Smooth muscle cell of the brain vasculature (primary cell): ENCODE measurements at regions not wholly inside any gene's neighbourhood (a gene's known extent, or its start where the extent isn't known, plus 50 kb on each side); places are given as distances from the start of the nearest gene placed in this dataset.
"Not testable (repeated sequence)": the region's sequence is repeated elsewhere in the genome, so short reads cannot be mapped to it uniquely, and the experiment has no call there.

Experiments used
- DNase-seq: peaks from one replicate; pipeline ENCODE4 v3.0.0-alpha.2; 2012; ENCODE audit warnings: low read depth, low spot score

DNA sequence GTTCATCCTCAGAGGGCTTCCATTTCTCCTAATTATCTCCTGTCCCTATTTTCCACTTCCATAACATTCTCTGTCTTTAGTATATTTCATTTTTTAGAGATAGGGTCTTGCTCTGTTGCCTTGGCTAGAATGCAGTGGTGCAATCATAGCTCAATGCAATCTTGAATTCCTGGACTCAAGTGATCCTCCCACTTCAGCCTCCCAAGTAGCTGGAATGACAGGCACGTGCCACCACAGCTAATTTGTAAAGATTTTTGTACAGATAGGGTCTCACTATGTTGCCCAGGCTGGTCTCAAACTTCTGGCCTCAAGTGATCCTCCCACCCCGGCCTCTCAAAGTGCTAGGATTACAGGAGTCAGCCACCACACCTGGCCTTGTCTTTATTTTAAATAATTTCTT, 589.0 kb downstream of the ZEB2 start:
- no peak for DNase-seq

DNA sequence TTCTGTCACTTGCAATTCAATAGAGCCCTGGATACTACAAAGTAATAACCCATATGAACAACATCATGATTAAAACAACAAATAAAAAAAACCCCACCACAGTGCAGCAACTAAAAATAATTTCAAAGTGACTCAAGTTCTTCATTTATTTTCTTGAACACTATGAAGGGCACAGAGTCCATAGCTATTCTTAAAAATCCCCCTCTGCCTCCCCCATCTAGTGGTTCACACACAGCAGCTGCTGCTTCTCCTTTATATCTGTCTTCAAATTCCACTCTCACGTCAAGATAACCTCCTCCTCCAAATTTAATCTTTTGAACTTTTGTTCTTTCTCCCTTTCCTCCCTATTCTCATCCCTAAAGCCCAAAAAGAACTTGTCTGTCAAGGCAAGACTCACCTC, 591.3 kb downstream of the ZEB2 start:
- no peak for DNase-seq

DNA sequence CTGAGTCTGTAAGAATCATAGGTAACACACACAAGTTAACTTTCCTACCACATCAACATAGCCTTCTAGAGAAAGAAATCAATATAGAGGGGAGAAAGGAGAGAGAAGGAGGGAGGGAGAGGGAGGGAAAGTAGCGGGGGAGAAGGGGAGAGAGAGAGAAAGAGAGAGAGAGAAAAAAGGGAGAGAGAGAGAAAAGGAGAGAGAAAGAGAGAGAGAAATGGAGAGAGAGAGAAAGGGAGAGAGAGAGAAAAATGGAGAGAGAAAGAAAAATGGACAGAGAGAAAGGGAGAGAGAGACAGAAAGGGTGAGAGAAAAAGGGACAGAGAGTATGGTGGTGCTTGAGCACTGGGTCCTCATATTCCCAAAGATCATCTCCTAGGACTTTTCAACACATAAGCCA, 591.7 kb downstream of the ZEB2 start:
- DNase-seq, result no peak

DNA sequence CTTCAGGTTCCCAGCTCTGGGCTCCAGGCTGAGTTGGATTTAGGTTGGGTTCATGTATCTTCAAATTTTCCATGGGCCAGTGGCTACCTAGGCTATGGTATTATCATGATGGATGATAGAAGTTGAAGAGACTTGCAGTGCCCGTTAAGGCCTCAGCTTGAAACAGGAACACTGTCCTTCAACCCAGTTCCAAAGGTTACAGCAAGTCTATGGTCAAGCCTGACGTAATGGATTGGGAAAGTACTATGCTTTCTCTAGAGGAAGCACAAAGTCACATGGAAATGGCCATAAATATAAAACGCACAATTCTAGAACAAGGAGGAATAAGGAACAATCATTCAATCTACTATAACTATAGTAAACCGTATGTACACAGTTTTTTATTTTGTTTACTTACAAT, 593.2 kb downstream of the ZEB2 start:
- DNase-seq, result no peak

DNA sequence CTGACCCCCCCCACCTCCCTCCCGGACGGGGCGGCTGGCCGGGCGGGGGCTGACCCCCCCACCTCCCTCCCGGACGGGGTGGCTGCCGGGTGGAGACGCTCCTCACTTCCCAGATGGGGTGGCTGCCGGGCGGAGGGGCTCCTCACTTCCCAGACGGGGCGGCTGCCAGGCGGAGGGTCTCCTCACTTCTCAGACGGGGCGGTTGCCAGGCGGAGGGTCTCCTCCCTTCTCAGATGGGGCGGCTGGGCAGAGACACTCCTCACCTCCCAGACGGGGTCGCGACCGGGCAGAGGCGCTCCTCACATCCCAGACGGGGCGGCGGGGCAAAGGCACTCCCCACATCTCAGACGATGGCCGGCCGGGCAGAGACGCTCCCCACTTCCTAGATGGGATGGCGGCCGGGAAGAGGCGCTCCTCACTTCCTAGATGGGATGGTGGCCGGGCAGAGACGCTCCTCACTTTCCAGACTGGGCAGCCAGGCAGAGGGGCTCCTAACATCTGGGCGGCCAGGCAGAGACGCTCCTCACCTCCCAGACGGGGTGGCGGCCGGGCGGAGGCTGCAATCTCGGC, 597.6 kb downstream of the ZEB2 start:
- DNase-seq, result not testable (repeated sequence)

DNA sequence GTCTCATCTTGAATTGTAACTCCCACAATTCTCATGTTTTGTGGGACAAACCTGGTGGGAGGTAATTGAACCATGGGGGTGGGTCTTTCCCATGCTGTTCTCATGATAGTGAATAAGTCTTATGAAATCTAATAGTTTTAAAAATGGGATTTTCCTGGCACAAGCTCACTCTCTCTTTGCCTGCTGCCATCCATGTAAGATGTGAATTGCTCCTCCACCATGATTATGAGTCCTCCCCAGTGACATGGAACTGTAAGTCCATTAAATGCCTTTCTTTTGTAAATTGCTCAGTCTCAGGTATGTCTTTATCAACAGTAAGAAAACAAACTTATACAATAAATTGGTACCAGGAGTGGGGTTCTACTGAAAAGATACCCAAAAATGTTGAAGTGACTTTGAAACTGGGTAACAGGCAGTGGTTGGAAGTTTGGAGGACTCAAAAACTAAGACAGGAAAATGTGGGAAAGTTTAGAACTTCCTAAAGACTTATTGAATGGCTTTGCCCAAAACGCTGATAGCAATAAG, 601.4 kb downstream of the ZEB2 start:
- DNase-seq, result no peak

DNA sequence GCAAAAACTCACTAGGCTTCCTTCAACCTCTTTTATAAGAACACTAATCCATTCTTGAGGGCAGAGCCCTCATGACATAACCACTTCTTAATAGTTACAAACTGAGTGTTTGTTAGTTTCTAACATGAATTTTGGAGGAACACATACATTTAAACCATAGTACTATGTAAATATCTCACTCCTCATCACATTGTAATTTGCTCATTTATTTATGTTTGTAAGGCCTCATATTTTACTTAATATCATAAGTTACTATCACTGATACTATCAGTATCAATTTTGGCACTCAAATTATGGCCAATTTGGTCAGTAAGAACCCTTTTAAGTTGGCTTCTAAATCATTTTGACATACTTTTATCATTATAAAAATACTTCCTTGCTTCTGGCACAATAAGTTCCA, 603.1 kb downstream of the ZEB2 start:
- DNase-seq, result no peak

DNA sequence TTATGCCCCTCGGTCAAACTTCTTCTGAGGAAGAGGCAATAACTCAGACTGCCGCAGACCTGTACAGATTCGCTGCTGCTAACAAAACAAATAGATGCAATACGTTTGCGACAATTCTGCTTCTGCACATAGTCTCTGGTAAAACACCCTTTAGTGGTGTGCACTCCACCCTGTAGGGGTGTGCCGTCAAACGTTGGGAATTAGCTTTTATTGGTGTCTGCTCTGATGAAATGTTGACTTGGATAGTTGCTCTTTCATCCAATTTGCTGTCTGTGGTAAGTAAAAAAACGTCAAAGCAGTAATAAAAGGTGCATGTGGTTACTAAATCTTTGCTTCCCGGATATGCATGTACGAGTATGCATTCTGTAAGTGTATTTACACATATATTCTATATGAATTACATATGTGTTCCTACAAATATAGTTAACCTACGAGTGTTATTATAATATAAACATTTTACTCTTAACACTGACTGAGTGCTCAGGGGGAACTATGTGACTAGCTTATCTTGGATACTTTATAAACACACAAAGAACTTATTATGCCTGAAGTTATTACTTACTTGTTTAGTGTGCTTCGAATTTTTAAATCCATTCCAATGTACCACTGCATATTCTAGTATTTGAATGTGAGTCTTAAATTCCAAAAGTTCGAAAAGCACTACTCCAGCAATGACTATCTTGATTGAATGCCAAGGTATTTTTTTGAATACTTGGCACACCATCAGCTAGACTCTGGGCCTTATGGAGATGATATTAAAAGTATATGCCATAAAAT, 610.2 kb downstream of the ZEB2 start:
- no peak for DNase-seq

DNA sequence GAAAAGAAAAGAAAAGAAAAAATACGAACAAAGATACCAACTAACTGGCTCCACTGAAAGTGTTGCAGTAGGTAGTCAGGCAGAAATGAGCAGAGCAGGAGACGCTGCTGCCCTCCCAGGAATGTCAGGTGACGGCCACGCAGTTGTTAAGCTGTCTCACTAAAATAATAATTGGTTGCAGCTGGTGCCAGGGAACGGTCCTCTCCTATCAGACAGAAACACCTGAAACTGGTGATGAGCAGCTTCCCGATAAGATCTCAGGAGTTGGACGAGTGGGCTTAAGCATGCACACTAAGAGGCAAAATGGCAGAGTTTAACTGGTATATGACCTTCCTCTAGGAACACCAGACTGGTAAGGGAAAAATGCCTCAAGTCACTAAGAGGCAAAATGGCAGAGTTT, 611.1 kb downstream of the ZEB2 start:
- DNase-seq, result no peak

DNA sequence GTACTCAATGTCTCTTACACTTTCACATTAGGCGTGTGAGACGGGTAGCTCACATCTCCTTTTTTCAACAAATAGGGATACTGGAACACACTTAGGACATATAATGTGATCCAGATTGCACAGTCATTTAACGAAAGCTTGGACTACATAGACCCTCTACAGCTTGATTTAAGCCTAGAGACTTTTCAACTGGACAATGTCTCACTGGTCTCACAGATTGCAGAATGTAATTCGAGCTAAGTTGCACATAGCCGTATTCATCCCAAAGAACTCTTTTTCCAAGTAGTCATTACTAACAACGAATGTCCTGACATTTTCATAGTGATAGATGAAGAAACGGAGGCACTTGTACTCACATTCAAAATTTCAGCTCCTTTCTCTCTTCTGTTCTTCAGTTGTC, 612.1 kb downstream of the ZEB2 start:
- no peak for DNase-seq

DNA sequence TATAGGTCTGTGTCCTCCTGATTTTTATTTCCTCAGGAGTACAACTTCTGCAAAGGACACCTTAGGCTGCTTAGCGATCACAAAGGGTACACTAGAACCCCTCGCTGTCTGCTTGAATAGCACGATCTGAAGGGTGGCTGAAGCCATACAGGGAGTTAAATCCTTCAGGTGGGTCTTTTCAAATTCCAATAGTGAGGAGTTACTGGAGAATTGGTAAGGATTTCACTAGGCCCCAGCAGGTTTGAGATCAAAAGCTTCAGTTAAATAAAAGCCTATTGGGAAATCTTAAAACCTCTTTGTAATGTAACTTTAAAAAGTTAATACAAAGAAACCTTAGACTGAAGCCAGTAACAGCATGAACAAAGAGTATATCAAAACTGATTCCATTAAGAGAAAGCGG, 613.1 kb downstream of the ZEB2 start:
- no peak for DNase-seq

DNA sequence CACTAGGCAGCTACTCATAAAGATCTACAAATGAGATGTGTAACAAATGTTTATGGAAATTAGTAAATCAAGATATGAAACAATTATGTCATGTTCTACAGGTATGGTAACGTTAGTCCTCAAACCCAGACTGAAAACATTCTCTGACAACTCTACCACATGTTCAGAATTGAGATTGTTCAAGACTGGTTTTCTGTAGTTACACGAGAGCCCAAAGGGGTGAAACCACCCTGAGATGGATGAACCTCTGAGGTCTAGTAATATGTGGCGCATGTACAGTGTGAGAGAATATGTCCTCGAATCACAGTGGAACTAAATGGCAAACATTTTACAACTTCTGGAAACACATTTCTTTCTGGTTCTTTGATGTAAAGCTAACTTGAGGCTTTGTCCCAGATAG, 614.3 kb downstream of the ZEB2 start:
- no peak for DNase-seq

DNA sequence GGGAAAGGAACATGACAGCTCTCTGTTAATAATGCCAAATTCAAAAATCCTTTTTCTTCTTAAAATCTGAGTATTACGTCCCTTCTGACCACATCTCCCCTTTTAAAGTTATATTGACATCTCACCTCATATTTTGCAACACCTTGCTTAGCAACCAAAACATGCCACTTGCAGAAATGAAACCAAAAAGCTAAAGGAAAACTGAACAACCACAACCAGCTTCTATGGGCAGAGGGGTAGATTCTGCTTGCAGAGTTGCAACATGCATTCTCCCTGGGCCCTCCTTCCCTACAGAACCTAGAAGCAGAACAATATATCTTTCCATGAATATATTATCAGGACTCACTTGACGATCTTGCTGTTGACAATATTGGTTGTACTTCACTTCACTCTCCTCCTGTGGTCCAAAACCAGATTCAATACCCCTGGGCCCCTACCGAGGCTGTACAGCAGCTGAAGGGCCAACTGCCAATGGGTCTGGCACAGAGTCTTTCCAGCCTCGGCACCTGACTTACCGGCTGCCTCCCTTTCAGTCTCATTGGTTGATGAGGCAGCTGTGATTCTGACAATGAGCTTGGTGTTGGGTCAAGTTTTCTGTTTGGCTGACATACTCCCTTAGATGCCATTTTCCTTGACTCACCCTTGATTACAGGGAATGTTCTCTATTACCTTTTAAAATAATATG, 616.6 kb downstream of the ZEB2 start:
- DNase-seq, result no peak

DNA sequence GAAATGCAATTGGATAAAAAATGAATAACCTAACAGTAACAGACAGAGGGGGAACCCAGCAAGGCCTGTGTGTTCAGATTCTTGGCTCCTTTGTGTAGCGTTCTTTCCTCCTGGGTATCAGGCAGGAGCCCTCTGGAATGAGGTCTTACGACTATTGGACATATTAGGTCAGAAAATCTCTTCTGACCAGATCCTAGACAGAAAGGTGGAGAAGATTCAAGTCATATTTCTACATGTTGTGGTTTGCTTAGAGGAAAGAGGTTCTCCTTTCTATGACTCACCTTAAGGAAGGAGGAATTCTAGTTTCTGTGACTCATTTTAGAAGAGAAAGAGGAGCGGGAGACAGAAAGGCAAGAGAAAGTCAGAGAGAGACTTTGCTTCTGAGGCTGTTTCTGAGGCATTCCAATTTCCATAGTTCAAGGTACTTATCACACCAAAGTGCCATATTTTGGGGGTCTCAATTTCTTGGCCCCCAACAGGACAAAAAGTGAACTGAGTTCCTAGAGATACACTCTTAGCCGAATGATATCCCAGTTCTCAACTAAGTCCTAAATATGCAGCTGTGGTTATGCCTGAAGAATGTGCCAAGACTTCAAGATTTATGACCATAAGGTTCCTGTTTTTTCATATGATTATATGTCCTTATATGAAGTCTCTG, 618.6 kb downstream of the ZEB2 start:
- no peak for DNase-seq

DNA sequence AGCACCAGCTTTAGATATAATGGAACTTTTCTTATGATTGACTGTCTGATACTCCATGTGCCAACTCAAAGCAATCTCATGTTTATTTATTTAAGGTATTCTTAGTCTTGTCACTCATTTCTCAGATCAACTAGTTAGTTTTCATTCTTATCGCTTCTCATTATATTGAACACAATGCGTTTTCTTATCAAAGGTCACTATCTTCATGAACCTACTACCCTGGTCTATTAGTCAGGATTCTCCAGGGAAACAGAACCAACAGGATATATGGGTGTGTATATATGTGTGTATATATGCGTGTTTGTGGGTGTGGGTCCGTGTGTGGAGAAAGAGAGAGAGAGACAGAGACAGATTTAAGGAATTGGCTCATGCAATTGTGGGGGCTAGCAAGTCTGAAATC, 619.9 kb downstream of the ZEB2 start:
- no peak for DNase-seq

DNA sequence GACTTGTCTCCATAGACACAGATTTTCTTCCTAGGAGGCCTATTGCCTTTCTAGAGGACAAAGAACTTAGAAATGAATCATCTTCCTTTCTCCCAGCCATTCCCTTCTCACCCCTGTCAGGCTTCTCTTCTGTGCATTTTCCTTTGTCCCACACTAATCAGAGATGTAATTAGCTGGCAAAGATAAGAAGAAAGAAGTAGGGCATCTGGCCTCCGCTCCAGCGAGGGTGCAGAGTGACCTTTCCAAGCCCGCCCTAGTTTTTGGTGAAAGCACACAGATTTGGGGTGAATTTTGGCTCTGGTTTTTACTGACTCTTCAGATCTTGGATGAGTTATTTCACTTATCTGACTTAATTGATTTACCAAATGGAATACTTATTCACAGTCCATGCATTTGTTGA, 626.5 kb downstream of the ZEB2 start:
- no peak for DNase-seq

DNA sequence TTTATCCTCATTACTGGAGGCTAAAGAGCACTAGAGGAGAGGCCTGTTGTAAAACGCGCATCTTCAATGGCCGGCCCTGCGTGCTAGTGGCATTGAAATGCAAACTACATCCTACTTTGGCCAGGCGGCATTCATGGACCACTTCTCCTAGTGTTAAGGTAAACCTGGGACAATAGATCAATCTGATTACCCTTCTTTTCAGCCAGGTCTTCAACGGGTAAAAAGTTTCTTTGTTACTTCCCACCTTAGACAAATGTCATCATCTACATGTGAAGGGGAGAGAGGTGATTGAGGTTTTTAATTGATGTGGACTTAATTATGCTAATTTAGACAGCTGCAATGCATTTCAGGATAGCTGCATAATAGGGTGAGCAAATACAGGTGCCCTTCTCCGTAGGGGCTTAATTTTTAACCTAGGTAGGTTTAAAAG, 628.0 kb downstream of the ZEB2 start:
- DNase-seq, result no peak

DNA sequence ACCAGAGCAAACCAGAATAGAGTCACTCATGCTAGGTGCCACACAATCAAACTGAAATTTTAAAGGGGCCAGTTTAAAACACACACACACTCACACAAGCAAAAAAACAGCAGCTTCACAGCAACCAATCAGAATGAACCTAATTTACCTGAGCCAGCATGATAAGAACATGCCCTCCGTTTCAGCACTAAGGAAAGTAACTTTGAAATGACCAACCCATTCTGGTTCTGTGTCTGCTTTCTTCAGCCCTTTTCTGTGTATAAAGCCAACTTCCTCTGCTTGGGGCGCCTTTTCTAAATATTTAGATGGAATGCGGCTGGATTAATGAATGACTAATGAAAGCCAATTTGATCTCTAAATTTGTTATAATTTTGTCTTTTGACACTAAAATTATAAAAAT, 629.1 kb downstream of the ZEB2 start:
- DNase-seq, result no peak

DNA sequence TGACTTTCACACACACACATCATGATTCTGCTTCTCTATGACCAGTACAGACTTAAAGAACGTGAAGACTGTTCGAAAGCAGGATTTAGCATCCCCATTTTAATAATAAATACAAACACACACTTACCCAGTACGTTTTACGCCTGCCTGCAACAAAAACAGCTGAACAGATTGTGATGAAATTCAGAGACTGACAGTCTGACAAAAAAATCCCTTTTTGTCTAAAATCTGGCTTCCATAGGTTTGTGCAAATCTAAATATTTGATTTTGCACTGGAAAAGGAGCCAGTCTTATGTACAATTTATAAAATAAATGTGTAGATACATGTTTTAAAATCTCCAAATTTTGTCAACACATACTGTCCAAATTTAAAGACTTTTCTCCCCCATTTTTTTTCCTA, 630.7 kb downstream of the ZEB2 start:
- DNase-seq, result no peak

DNA sequence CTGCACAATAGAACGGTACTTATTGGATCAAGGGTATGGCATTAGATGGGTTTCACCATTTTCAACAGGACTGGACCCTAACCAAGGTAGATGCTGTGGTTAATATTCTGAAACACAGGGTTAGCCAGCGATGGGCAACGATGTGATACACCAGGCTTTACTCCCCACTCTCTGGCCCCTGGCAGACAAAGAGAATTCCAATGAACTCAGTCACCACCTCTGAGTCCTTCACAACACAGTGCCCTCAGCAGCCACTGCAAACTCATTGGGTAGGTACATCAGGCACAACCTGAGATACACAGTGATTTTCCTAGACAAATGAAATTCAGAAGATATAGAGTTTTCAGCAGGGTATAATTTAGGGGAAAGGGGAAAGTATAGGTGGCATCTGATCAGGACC, 634.5 kb downstream of the ZEB2 start:
- DNase-seq, result no peak

DNA sequence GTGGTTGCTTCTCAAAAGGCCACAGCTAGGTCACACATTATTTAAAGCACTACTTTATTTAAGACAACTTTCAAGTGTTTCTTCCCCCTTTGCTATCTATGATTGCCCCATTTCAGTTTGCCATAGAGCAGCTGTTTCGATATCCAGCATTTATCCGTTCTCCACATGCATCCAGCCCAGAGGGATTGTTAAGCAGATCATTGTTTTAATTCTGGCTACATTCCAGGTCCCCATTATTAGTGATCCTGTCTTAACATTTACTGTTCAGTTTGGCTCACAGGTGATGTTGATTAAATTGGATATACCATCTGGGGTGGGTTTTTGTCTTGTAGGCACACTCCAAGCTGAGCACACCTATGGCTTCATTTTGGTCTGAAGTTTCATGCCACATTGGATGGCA, 638.7 kb downstream of the ZEB2 start:
- DNase-seq, result no peak

DNA sequence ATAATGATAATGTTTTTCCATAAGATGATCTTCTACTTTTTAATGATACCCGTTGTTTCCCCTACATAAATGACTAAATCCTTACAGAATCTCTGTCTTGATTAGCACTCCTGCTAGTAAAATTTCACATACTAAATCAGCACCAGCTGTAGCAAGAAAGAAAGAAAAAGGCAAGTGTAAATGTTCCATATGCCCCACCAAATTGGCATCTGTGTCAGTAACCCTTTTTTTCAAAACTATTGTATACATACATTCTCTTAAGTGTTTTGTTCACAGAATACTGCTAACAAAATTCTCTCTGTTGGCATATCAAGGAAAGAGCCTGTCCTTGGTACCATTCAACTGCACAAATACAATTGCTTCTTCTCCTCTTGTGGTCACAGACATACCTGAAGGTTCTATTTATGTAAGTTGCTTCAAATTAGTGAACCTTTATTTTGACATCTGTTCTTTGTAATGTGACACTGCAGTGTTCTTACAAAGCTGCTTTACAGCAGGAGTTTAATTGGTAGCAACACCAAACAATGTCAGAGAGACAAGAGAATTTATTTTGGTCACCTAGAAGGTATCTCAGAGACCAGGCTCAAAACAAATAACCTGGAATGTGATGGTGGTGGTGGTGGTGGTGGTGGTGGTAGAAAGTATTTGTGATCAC, 641.9 kb downstream of the ZEB2 start:
- DNase-seq, result no peak
